ENCODE measurements at regions not wholly inside any gene's neighbourhood (a gene's known extent, or its start where the extent isn't known, plus 50 kb on each side); places are given as distances from the start of the nearest gene placed in this dataset.
"Not testable (repeated sequence)": the region's sequence is repeated elsewhere in the genome, so short reads cannot be mapped to it uniquely, and the experiment has no call there.

DNA sequence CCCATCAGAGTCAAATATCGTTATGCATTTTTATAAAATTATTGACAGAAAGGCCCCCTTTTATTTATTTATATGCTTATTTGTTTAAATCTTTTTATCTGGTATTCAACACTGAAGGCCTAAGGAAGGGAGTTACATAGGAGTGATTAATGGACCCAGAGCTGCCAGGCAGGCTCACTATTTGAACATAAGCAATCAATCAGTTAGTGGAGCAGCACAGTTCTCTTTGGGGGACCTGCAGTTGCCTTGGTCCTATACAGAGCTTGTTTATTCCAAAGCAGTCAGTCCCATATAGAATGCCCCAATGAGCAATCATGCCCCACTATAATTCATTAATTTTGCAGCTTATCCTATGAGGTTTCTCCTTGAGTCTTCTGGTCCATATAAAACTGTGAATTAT is 389.4 kb upstream of the GOT2 start:
- Histone ChIP-seq H3K27ac (no peak overlapping the region), H3K27me3 (replicated peaks) (no peaks in the 10 kb centered on the region), H3K4me3 (no peak overlapping the region), H3K9me3 (replicated peaks) (no peaks in the 10 kb centered on the region), H3K4me1 (replicated peaks) (no peaks in the 10 kb centered on the region), H3K36me3 (no peaks in the 10 kb centered on the region)
- DNase-seq (ENCODE audit: low read depth in 1 of 2, low spot score in 2 of 2), result no peak

GRCh38 chr16:59122262-59122537 is 388.1 kb upstream of the GOT2 start:
- no peak for DNase-seq (ENCODE audit: low read depth in 1 of 2, low spot score in 2 of 2)
- H3K4me1 ChIP-seq (replicated peaks), result no peaks in the 10 kb centered on the region
- no peaks in the 10 kb centered on the region for H3K27me3 ChIP-seq (replicated peaks)
- H3K27ac ChIP-seq, result no peak overlapping the region
- H3K4me3 ChIP-seq, result no peak overlapping the region
- no peaks in the 10 kb centered on the region for H3K36me3 ChIP-seq
- no peaks in the 10 kb centered on the region for H3K9me3 ChIP-seq (replicated peaks)

DNA sequence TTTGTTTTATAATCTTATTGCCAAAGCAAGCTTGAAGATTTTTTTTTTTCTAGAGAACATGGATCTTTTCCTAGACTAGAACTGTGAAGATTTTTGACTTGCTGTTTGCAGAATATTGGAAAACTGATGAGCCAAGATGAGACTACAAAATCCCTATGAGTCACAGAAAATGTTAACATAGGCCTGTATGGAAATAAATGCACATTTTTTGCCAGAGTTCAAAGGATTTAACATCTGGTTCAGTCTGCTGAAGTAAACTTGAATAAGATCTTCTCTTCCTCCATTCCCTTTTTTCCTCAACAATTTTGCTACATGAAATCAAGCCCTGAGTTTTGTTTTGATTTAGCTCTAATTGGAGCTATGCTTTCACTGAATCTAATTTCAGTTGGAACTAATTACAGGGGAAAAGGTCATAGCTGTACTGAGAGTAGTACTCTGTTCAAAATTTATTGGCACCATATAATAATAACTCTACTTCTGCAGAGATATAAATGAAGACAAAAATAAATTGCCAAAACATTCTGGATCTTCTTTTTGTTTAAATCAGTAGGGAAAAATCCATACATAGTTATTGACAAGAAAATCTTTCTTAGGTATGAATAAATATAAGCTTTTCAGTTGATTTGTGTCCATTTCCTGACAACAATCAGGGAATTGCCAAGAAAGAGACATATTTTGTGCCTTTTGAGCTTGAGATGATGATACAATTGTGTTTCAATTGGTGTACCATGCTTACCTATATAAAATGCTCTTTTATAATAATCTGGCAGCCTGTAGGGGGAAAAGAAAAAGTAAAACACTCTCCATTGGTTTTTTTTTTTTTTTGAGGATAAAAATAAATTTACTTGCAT is 387.5 kb upstream of the GOT2 start:
- Histone ChIP-seq H3K36me3 (no peaks in the 10 kb centered on the region), H3K27ac (no peak overlapping the region), H3K27me3 (replicated peaks) (no peaks in the 10 kb centered on the region), H3K9me3 (replicated peaks) (no peaks in the 10 kb centered on the region), H3K4me1 (replicated peaks) (no peaks in the 10 kb centered on the region), H3K4me3 (no peak overlapping the region)
- DNase-seq (ENCODE audit: low read depth in 1 of 2, low spot score in 2 of 2), result no peak

DNA sequence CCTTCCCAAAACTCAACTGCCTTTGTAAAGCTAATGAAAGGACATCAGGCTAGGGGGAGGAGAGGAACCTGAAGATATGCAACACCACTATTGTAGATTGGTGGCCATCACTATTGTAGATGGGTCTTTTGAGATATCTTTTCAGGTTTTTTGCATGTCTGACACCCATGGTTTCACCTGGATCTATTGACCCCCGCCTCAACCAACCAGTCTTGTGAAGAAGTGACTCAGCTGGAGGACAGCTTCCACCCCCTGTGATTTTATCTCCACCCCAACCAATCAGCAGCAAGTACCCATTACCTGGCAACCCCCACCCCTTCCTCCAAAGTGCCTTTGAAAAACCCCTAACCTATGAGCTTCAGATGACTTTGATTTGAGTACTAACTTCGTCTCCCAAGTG is 382.6 kb upstream of the GOT2 start:
- no peak for DNase-seq (ENCODE audit: low read depth in 1 of 2, low spot score in 2 of 2)

DNA sequence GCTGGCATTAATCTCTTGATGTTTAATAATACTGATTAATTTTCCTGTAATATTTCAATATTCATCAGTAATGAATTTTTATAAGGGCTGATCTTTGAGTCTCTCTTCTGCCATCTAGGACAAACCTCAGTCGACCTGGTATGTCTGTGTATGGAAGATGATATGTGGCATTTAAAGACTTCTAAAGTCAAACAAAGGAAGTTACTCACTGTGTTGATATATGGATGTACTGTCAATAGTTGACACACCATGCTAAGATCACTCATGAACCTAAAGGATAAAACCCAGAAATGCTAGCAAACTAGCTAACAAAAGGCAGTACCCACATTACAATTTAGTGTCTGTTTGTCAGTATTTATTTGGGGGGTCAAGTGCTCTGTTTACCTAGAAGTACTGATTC is 380.7 kb upstream of the GOT2 start:
- no peak for DNase-seq (ENCODE audit: low read depth in 1 of 2, low spot score in 2 of 2)
- no peaks in the 10 kb centered on the region for H3K9me3 ChIP-seq (replicated peaks)
- no peaks in the 10 kb centered on the region for H3K27me3 ChIP-seq (replicated peaks)

More for the DNA sequence above, 382.6 kb upstream of the GOT2 start:
- Histone ChIP-seq H3K4me1 (replicated peaks) (no peaks in the 10 kb centered on the region), H3K27ac (no peak overlapping the region), H3K36me3 (no peaks in the 10 kb centered on the region), H3K9me3 (replicated peaks) (no peaks in the 10 kb centered on the region), H3K4me3 (no peak overlapping the region), H3K27me3 (replicated peaks) (no peaks in the 10 kb centered on the region)

GRCh38 chr16:59113004-59113670 is 379.0 kb upstream of the GOT2 start:
- Histone ChIP-seq H3K27me3 (replicated peaks) (no peaks in the 10 kb centered on the region), H3K9me3 (replicated peaks) (no peaks in the 10 kb centered on the region), H3K36me3 (no peaks in the 10 kb centered on the region), H3K4me3 (no peak overlapping the region), H3K27ac (no peak overlapping the region), H3K4me1 (replicated peaks) (no peaks in the 10 kb centered on the region)
- DNase-seq (ENCODE audit: low read depth in 1 of 2, low spot score in 2 of 2), result no peak

More for the DNA sequence above, 380.7 kb upstream of the GOT2 start:
- Histone ChIP-seq H3K4me3 (no peak overlapping the region), H3K4me1 (replicated peaks) (no peaks in the 10 kb centered on the region), H3K27ac (no peak overlapping the region), H3K36me3 (no peaks in the 10 kb centered on the region)

DNA sequence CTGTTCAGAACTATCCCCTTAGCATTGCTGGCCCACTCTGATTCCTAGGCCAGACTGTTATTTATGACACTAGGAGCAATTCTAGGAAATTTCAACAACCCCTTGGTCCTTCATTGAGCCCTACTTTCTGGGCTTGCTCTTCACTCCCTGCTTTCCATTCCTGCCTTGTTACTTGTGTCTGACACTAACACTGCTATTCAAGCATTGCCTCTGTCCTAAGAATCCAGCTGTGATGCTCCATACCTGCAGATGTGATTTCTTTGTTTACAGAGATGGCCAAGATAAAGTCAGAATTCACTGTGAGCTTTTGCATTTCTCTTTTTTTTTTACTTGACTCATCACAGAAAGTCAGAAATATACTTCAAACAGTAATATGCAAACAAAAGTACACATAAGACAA is 377.2 kb upstream of the GOT2 start:
- no peak overlapping the region for H3K27ac ChIP-seq
- no peak for DNase-seq (ENCODE audit: low read depth in 1 of 2, low spot score in 2 of 2)
- no peaks in the 10 kb centered on the region for H3K36me3 ChIP-seq
- no peaks in the 10 kb centered on the region for H3K27me3 ChIP-seq (replicated peaks)
- no peaks in the 10 kb centered on the region for H3K4me1 ChIP-seq (replicated peaks)
- 0 out of 2 replicates have a peak, but pooled peaks cover 2% of the 10 kb centered on the region for H3K9me3 ChIP-seq (replicated peaks)
- no peak overlapping the region for H3K4me3 ChIP-seq

DNA sequence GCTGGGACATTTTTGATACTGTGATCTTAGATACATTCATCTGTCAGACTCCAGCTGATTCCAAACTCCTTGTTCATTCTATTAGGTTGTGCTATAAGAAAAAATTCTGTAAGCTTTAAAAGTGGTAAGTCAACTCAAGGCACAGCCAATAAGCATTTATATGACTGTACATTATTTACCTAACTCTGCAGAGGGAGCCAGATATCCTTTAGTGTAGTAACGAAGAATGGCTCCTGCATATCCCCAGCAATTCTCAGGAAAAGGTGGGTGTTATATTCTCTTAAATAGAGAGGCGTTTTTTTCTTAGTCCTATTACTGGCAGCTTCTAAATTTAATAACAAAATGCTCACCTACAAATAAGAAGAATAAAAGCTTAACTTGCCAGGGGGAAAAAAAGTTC is 374.3 kb upstream of the GOT2 start:
- Histone ChIP-seq H3K36me3 (no peaks in the 10 kb centered on the region), H3K4me3 (no peak overlapping the region), H3K9me3 (replicated peaks) (0 out of 2 replicates have a peak, but pooled peaks cover 2% of the 10 kb centered on the region), H3K27ac (no peak overlapping the region), H3K4me1 (replicated peaks) (no peaks in the 10 kb centered on the region), H3K27me3 (replicated peaks) (no peaks in the 10 kb centered on the region)
- no peak for DNase-seq (ENCODE audit: low read depth in 1 of 2, low spot score in 2 of 2)

DNA sequence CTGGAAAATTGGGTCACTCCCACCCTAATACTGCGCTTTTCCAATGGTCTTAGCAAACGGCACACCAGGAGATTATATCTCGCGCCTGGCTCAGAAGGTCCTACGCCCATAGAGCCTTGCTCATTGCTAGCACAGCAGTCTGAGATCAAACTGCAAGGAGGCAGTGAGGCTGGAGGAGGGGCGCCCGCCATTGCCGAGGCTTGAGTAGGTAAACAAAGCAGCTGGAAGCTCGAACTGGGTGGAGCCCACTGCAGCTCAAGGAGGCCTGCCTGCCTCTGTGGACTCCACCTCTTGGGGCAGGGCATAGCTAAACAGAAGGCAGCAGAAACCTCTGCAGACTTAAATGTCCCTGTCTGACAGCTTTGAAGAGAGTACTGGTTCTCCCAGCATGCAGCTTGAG is 362.6 kb upstream of the GOT2 start:
- not testable (repeated sequence) for H3K27me3 ChIP-seq (replicated peaks); H3K27ac ChIP-seq; H3K36me3 ChIP-seq; H3K4me3 ChIP-seq; H3K4me1 ChIP-seq (replicated peaks); DNase-seq (ENCODE audit: low read depth in 1 of 2, low spot score in 2 of 2); H3K9me3 ChIP-seq (replicated peaks)

DNA sequence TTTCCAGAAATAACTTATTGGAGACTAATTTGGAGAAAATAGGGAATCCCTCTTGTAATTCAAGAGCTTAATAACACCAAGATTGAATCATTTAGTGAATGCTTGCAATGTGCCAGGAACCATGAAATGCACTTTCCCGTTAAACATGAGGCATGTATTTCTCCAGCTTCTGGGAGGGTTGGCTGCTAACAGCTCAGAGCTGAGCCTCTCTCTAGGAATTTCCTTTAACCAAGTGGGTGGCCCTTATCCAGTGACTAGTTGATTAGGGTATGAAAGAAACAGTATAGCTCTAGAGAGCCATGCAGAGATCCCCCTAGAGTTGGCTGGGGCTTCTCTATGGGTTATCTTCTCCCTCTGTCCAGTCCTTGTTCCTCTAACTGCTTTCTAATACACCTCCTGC is 356.4 kb upstream of the GOT2 start:
- H3K27me3 ChIP-seq (replicated peaks), result no peaks in the 10 kb centered on the region
- H3K4me1 ChIP-seq (replicated peaks), result no peaks in the 10 kb centered on the region
- no peaks in the 10 kb centered on the region for H3K36me3 ChIP-seq
- H3K9me3 ChIP-seq (replicated peaks), result peaks cover 6% of the 10 kb centered on the region; the same call in 1 of the 2 replicates
- H3K27ac ChIP-seq, result no peak overlapping the region
- DNase-seq (ENCODE audit: low read depth in 1 of 2, low spot score in 2 of 2), result no peak
- no peak overlapping the region for H3K4me3 ChIP-seq

- Histone ChIP-seq H3K27me3 (replicated peaks) (no peaks in the 10 kb centered on the region), H3K27ac (no peak overlapping the region), H3K36me3 (no peaks in the 10 kb centered on the region), H3K9me3 (replicated peaks) (peaks cover 6% of the 10 kb centered on the region; the same call in 1 of the 2 replicates), H3K4me3 (no peak overlapping the region), H3K4me1 (replicated peaks) (no peaks in the 10 kb centered on the region)
- DNase-seq (ENCODE audit: low read depth in 1 of 2, low spot score in 2 of 2), result no peak
Measured at GRCh38 chr16:59088431-59088830, 354.3 kb upstream of the GOT2 start.

DNA sequence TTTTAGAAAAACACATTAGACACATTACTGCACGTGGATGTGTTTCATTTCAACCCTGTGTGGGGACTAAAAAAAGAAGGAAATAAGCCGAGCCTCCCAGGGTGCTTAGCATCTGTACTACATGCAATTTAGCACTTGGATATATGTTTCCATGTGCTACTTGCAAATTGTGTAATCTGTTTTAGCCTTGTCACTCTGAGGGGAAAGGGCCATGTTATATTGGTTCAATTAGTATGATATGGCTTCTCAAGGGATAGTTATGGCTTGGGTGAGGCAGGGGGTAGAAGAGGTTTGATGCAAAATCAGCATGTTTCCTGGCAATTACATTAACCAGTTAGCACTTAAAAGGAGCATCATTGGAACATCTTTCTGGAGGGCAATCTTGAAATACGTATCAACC is 353.5 kb upstream of the GOT2 start:
- Histone ChIP-seq H3K27me3 (replicated peaks) (no peaks in the 10 kb centered on the region), H3K9me3 (replicated peaks) (peaks cover 6% of the 10 kb centered on the region; the same call in 1 of the 2 replicates), H3K4me1 (replicated peaks) (no peaks in the 10 kb centered on the region), H3K36me3 (no peaks in the 10 kb centered on the region), H3K4me3 (no peak overlapping the region), H3K27ac (no peak overlapping the region)
- no peak for DNase-seq (ENCODE audit: low read depth in 1 of 2, low spot score in 2 of 2)

DNA sequence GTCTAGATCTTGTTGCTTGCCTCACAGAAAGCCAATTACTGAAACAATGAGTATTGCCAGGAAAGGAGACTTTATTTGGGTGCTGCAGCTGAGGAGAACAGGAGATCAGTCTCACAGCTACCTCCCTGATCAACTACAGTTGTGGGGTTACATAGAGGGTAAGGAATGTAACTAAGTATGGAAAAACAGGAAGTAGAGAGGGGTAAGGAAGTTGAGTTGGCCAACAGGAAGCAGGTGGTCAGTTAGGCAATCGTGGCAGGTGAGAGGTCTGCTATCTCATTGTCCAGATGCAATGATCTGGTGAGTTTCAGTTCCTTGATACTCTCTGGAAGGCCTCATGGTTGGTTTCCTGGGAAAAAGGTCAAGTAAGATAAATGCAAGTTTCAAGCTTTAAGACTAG is 333.1 kb upstream of the GOT2 start:
- H3K36me3 ChIP-seq, result no peaks in the 10 kb centered on the region
- no peak for DNase-seq (ENCODE audit: low read depth in 1 of 2, low spot score in 2 of 2)
- no peaks in the 10 kb centered on the region for H3K27me3 ChIP-seq (replicated peaks)
- no peak overlapping the region for H3K4me3 ChIP-seq
- H3K27ac ChIP-seq, result no peak overlapping the region
- H3K9me3 ChIP-seq (replicated peaks), result no peaks in the 10 kb centered on the region; the same call in 1 of the 2 replicates
- H3K4me1 ChIP-seq (replicated peaks), result no peaks in the 10 kb centered on the region

DNA sequence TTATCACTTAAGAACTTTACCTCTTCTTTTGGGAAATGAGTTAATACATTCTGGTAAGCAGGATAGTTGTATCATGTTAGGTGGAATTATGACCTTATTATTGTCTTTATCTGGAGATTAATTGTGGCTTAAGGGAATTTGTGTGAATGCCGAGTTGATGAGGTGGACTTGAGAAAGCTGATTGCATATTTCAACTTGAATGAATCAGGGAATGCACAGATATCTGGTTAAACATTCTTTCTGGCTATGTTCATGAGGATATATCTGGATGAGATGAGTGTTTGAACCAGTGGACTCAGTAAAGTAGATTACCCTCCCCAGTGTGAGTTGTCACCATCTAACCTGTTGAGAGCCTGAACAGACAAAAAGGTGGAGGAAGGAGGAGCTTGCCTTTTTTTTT is 326.1 kb upstream of the GOT2 start:
- DNase-seq (ENCODE audit: low read depth in 1 of 2, low spot score in 2 of 2), result no peak

More for the DNA sequence above, 326.1 kb upstream of the GOT2 start:
- no peaks in the 10 kb centered on the region for H3K36me3 ChIP-seq
- no peaks in the 10 kb centered on the region for H3K27me3 ChIP-seq (replicated peaks)
- no peak overlapping the region for H3K27ac ChIP-seq
- H3K4me3 ChIP-seq, result no peak overlapping the region
- no peaks in the 10 kb centered on the region for H3K4me1 ChIP-seq (replicated peaks)
- H3K9me3 ChIP-seq (replicated peaks), result no peaks in the 10 kb centered on the region

All from SJSA1 (cell line).